ENCODE measurements at regions not wholly inside any gene's neighbourhood (a gene's known extent, or its start where the extent isn't known, plus 50 kb on each side); places are given as distances from the start of the nearest gene placed in this dataset.

DNA sequence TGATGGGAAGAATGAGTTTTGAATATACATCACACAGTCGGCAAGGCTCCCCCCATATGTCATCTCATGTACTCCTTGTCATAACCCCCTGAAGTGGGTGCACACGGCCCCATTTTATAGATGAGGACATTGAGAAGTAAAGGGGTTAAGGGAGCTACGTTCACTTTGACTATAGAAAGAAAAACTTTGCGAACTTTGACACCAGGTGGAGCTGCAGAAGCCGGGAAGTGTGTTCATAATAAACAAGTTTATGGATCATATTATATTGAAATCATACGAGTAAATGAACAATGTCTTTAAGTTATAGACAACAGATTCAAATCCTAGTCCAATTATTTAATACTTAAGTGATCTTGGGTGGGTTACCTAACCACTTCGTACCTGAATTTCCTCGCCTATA lies 203.8 kb upstream of the PITX2 start:
- TF ChIP-seq POLR2AphosphoS5 (IDR thresholded peaks at IDR 0.05; ENCODE audit: borderline replicate concordance, low read depth, low read length) (no peak), EZH2 (IDR thresholded peaks at IDR 0.05) (no peak), FOXP2 (optimal IDR thresholded peaks at IDR 0.05; ENCODE audit: control extremely low read depth, extremely low read length, insufficient read depth) (no peak)

All from SK-N-MC (cell line).